Left lung (tissue), 4 donors: ENCODE measurements at regions not wholly inside any gene's neighbourhood (a gene's known extent, or its start where the extent isn't known, plus 50 kb on each side); places are given as distances from the start of the nearest gene placed in this dataset.
A peak's percentile ranks its signal among the peaks of the same experiment; 100 is the strongest.

Experiments used
- ATAC-seq: fragments of 200-7000 bp; cut with Tn5 transposase; one replicate; pipeline ENCODE4 v1.9.1; 2020; ENCODE audit warnings: moderate library complexity
- DNase-seq, 4 donors: peaks; one replicate each; pipeline ENCODE4 v3.0.0-alpha.2; 2013 to 2020
- H3K27ac ChIP-seq, 2 donors: fragments of 200-600 bp; sonication (generic) in 1 of 2; one replicate each; pipeline versions ENCODE4 v1.5.0 to v1.8.0; 2020 to 2021
- H3K27me3 ChIP-seq, 2 donors: fragments of 200-600 bp; sonication (generic) in 1 of 2; one replicate each; pipeline versions ENCODE4 v1.5.0 to v1.8.0; 2020 to 2021
- H3K36me3 ChIP-seq, 2 donors: fragments of 200-600 bp; sonication (generic) in 1 of 2; one replicate each; pipeline versions ENCODE4 v1.5.0 to v1.8.0; 2020 to 2021
- H3K4me1 ChIP-seq, 2 donors: fragments of 200-600 bp; one replicate each; pipeline ENCODE4 v1.8.0; 2021
- H3K4me3 ChIP-seq, 2 donors: fragments of 200-600 bp; sonication (generic) in 1 of 2; one replicate each; pipeline versions ENCODE4 v1.5.0 to v1.8.0; 2020 to 2021; ENCODE audit warnings: mild to moderate bottlenecking in 1 of 2
- H3K9me3 ChIP-seq, 2 donors: fragments of 200-600 bp; sonication (generic) in 1 of 2; one replicate each; pipeline versions ENCODE4 v1.5.0 to v1.8.0; 2020 to 2021
- intact Hi-C, 2 donors: fragments of 100-400 bp; cut with DNase I; formaldehyde crosslinking; loops; one replicate each; pipeline versions ENCODE4 v1.11.2 to v1.14.2; 2022
- TF ChIP-seq, protein P1 (sequence below), 2 donors: fragments of 200-600 bp; sonication (generic) in 1 of 2; IDR thresholded peaks; one replicate each; pipeline versions ENCODE4 v1.5.0 to v1.8.0; 2021; ENCODE audit warnings: antibody characterized with exemption in 2 of 2
- donor health status: DM: no; HTN: yes; CAD: no.
- donor health status: DM: no; HTN: no; CAD: no.

DNA sequence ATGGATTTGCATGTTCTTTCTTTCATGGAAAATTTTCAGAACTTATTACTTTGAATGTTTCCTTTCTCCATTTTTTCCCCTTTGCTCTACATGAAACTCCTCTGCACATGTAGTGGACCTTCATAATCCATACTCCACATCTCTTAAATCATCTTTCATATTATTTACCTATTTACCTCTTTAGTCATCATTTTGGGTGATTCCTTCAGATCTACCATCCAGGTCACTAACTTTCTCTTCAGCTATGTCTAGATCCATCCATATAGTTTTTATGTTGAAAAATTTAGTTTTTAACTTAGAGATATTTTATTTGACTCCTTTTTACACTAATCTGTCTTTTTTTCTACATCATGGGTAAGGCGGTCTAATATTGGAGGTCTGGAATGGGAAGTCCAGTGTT lies 586.6 kb downstream of the NR2F1-AS1 start:
- no peaks in the 10 kb centered on the region for H3K27me3 ChIP-seq
- DNase-seq = no peak
- peaks cover 0 to 12% of the 10 kb centered on the region in 2 donors for H3K9me3 ChIP-seq
- intact Hi-C loops = no loop called here
- H3K4me3 ChIP-seq = no peak overlapping the region
- ATAC-seq = no peak
- H3K36me3 ChIP-seq = no peaks in the 10 kb centered on the region
- TF ChIP-seq, protein P1, sequence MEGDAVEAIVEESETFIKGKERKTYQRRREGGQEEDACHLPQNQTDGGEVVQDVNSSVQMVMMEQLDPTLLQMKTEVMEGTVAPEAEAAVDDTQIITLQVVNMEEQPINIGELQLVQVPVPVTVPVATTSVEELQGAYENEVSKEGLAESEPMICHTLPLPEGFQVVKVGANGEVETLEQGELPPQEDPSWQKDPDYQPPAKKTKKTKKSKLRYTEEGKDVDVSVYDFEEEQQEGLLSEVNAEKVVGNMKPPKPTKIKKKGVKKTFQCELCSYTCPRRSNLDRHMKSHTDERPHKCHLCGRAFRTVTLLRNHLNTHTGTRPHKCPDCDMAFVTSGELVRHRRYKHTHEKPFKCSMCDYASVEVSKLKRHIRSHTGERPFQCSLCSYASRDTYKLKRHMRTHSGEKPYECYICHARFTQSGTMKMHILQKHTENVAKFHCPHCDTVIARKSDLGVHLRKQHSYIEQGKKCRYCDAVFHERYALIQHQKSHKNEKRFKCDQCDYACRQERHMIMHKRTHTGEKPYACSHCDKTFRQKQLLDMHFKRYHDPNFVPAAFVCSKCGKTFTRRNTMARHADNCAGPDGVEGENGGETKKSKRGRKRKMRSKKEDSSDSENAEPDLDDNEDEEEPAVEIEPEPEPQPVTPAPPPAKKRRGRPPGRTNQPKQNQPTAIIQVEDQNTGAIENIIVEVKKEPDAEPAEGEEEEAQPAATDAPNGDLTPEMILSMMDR (IDR thresholded peaks at IDR 0.05) = no peak
- no peak overlapping the region for H3K27ac ChIP-seq
- no peaks in the 10 kb centered on the region for H3K4me1 ChIP-seq

DNA sequence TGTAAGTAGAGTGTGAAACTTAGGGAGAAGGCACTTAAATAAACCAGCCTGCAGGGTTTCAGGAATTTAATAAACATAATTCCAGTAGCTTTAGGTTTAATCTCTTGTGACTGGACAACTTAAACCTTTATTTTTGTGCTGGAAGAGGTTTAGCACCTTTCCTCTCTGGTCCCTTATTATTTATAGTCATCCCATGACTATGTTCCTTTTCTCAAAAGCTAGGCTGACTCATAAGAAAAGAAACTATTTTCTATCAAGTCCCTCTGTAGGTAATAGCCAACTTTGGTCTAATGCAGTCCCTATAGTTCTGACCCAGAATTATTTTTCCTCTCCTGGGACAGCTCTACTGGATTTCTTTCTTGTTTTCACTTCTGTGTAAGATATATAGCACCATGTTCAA lies 588.9 kb downstream of the NR2F1-AS1 start:
- ATAC-seq = no peak
- TF ChIP-seq, protein P1 (IDR thresholded peaks at IDR 0.05) = no peak
- H3K4me1 ChIP-seq = no peaks in the 10 kb centered on the region
- H3K27ac ChIP-seq = no peak overlapping the region
- no peaks in the 10 kb centered on the region for H3K36me3 ChIP-seq
- H3K9me3 ChIP-seq = peaks cover 0 to 12% of the 10 kb centered on the region in 2 donors
- no peaks in the 10 kb centered on the region for H3K27me3 ChIP-seq
- DNase-seq = no peak
- H3K4me3 ChIP-seq = no peak overlapping the region
- intact Hi-C loops = no loop called here

DNA sequence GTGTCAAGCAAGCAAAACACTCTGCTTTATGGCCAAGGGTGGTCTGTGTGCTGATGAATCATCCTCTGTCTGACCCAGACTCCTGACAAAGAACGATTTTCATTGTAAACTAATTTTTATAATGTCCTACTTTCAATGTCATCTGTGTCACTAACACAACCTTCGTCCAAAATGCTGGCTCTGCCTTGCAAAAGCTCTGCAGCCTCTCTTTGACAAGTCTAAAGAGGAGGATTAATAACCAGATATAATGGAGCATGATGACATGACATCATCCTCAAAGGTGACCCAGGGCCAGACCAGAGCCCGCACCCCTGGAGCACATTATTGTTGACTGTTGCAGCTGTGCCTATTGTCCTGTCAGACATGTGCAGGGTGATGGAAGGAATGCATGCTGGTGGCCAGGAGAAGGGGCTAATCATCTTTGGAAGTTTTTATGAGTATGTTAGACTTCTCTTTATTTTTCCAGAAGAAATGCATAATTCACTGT lies 589.4 kb downstream of the NR2F1-AS1 start:
- Histone ChIP-seq H3K4me3 (no peak overlapping the region), H3K4me1 (no peaks in the 10 kb centered on the region), H3K9me3 (peaks cover 0 to 12% of the 10 kb centered on the region in 2 donors), H3K27me3 (no peaks in the 10 kb centered on the region), H3K36me3 (no peaks in the 10 kb centered on the region), H3K27ac (no peak overlapping the region)
- ATAC-seq (no peak), DNase-seq (peak in 1 of 4 donors; percentile 12)
- TF ChIP-seq, protein P1 (IDR thresholded peaks at IDR 0.05) = no peak
- intact Hi-C loops = no loop called here

DNA sequence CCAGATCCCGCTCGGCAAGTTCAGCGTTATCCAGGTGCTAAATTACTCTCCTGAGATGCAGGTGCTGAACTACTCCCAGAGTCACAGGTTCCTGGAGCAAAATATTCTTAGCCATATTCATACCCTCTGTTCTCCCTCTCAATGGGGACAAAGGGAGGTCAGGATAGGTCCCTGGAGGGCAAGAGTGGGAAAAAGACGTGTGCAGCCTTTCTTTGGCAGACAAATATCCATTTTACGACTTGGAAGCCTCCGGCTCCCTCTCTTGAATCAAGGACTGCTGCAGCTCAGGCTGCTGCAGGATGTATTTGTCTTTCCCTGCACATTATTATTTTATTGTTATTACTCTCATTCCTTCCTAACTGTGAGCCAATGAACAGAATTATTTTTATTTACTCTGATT lies 590.2 kb downstream of the NR2F1-AS1 start:
- Histone ChIP-seq H3K9me3 (peaks cover 0 to 12% of the 10 kb centered on the region in 2 donors), H3K27ac (no peak overlapping the region), H3K27me3 (no peaks in the 10 kb centered on the region), H3K4me3 (no peak overlapping the region), H3K36me3 (no peaks in the 10 kb centered on the region), H3K4me1 (no peaks in the 10 kb centered on the region)
- ATAC-seq (no peak), DNase-seq (no peak)
- TF ChIP-seq, protein P1 (IDR thresholded peaks at IDR 0.05) = no peak
- intact Hi-C loops = no loop called here

DNA sequence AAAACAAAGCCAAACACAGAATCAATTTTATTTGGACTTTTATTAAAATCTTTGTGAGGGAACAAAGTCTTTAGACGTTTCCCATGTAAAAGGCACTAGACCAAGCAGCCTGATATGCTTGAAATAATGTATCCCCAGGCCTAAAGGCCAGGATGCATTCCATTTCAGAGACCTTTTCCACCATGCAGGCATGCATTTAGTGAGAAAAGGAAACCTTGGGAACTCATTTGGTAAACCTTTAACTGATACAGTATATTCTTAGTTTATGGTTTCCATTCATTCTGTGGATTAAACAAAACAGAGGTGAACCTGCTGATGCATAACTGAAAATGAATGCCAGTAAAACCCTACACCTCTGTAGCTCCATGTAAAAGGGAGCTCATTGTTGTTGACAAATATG lies 600.0 kb downstream of the NR2F1-AS1 start:
- TF ChIP-seq, protein P1 (IDR thresholded peaks at IDR 0.05) = no peak
- H3K27me3 ChIP-seq = no peaks in the 10 kb centered on the region
- H3K4me3 ChIP-seq = no peak overlapping the region
- DNase-seq (no peak), ATAC-seq (no peak)
- H3K36me3 ChIP-seq = no peaks in the 10 kb centered on the region
- intact Hi-C loops = no loop called here
- no peak overlapping the region for H3K27ac ChIP-seq
- no peaks in the 10 kb centered on the region for H3K4me1 ChIP-seq
- peaks cover 0 to 1% of the 10 kb centered on the region in 2 donors for H3K9me3 ChIP-seq
